ENCODE measurements at regions not wholly inside any gene's neighbourhood (a gene's known extent, or its start where the extent isn't known, plus 50 kb on each side); places are given as distances from the start of the nearest gene placed in this dataset.

DNA sequence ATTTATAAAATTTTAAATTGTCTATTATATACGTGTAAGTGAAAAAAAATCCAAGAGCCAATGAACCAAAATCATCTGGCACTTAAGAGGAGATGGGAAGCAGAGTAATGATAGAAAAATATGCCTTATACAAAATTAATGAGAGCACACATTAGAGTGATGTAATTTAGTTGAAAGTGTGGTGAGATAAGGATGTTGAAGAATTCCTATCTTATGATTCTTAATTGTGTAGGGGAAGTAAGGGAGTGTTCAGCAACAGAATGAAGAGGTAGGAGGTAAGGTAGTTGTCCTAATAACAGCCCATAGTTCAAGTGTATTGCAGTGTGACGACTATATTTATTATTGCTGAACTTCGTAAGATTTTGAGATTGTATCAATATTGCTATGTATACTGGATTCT is 843.4 kb upstream of the FLRT2 start:
- Histone ChIP-seq H3K27me3 (replicated peaks; ENCODE audit: control insufficient read depth, insufficient read depth, low read length) (no peaks in the 10 kb centered on the region), H3K36me3 (ENCODE audit: control insufficient read depth, insufficient read depth, low read length) (no peaks in the 10 kb centered on the region), H3K4me3 (replicated peaks; ENCODE audit: low read depth, low read length) (no peak overlapping the region)
- DNase-seq (ENCODE audit: extremely low read depth, insufficient read length), result no peak
- TF ChIP-seq, protein P1, sequence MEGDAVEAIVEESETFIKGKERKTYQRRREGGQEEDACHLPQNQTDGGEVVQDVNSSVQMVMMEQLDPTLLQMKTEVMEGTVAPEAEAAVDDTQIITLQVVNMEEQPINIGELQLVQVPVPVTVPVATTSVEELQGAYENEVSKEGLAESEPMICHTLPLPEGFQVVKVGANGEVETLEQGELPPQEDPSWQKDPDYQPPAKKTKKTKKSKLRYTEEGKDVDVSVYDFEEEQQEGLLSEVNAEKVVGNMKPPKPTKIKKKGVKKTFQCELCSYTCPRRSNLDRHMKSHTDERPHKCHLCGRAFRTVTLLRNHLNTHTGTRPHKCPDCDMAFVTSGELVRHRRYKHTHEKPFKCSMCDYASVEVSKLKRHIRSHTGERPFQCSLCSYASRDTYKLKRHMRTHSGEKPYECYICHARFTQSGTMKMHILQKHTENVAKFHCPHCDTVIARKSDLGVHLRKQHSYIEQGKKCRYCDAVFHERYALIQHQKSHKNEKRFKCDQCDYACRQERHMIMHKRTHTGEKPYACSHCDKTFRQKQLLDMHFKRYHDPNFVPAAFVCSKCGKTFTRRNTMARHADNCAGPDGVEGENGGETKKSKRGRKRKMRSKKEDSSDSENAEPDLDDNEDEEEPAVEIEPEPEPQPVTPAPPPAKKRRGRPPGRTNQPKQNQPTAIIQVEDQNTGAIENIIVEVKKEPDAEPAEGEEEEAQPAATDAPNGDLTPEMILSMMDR (IDR thresholded peaks at IDR 0.05; ENCODE audit: insufficient read depth, low read length, poor library complexity, severe bottlenecking), result no peak

DNA sequence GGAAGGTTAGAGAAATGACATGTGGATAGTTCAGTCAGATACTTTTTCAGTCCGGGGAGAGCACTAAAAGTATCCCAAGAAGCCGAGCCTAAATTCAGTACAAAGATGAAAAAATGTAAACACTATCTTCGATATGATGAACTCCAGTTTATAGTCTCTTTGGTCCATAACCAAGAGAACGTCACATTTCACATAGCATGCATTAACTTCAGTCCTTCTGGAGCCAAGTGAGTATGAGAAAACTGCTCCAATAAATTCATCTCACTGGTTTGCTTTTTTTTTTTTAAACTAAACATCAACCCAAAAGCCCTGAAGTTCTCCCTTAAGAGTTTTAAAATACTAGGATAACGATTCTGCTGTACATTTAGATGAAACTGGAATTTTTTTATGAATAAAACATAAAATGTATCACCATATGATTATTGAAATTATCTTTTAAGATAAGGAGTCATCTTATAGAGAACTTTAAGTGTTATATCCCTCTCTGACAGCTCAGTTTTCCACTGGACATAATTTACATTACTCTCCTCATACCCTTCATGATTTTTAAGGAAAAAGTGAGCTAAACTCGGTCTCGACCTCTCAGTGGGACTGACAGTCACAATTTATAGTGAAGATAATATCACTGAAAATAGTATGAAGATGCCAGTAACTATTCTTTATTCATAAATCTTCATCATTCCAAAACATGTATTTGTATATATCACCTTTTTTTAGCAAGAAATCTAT is 841.5 kb upstream of the FLRT2 start:
- TF ChIP-seq, protein P1 (IDR thresholded peaks at IDR 0.05; ENCODE audit: insufficient read depth, low read length, poor library complexity, severe bottlenecking), result no peak
- Histone ChIP-seq H3K36me3 (ENCODE audit: control insufficient read depth, insufficient read depth, low read length) (no peaks in the 10 kb centered on the region), H3K27me3 (replicated peaks; ENCODE audit: control insufficient read depth, insufficient read depth, low read length) (no peaks in the 10 kb centered on the region), H3K4me3 (replicated peaks; ENCODE audit: low read depth, low read length) (no peak overlapping the region)
- no peak for DNase-seq (ENCODE audit: extremely low read depth, insufficient read length)

DNA sequence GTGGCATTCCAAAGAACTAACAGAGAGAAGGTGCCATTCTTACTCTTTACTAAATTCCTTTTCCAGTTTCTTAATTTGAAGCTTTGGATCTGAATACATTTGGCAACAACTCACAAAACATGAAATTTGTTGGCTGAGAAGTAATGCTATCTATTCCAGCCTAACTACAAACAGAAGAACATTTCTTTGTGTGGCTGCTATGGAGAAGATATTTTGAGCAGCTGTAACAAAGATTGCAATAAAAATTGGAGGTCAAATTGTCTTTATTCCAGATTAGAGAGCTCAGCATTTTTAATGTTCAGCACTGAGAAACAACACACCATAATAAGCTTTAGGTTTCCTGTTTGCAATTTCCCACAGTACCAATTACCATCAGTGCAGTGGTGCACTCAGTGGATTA is 835.8 kb upstream of the FLRT2 start:
- TF ChIP-seq, protein P1 (IDR thresholded peaks at IDR 0.05; ENCODE audit: insufficient read depth, low read length, poor library complexity, severe bottlenecking), result no peak
- no peak overlapping the region for H3K4me3 ChIP-seq (replicated peaks; ENCODE audit: low read depth, low read length)
- no peaks in the 10 kb centered on the region for H3K27me3 ChIP-seq (replicated peaks; ENCODE audit: control insufficient read depth, insufficient read depth, low read length)
- no peak for DNase-seq (ENCODE audit: extremely low read depth, insufficient read length)
- H3K36me3 ChIP-seq (ENCODE audit: control insufficient read depth, insufficient read depth, low read length), result no peaks in the 10 kb centered on the region

DNA sequence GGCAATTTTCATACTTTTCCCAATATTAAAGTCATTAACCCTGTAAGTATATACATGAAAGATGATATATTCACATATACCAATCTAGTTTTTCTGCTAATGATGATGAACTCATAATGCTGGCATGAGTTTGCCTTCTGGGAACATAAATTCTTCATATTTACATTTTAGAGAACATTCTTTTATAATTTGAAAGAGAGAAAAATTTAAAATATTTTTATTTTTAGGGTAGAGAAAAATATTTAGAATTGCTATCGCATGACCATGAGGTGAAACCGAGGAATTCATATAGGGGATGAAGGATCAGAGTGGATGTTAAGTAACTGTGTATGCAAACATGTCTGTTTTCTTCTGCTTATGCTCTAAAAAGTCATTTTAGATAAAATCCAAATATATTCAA is 825.3 kb upstream of the FLRT2 start:
- Histone ChIP-seq H3K36me3 (ENCODE audit: control insufficient read depth, insufficient read depth, low read length) (no peaks in the 10 kb centered on the region), H3K27me3 (replicated peaks; ENCODE audit: control insufficient read depth, insufficient read depth, low read length) (no peaks in the 10 kb centered on the region), H3K4me3 (replicated peaks; ENCODE audit: low read depth, low read length) (no peak overlapping the region)
- no peak for DNase-seq (ENCODE audit: extremely low read depth, insufficient read length)
- TF ChIP-seq, protein P1 (IDR thresholded peaks at IDR 0.05; ENCODE audit: insufficient read depth, low read length, poor library complexity, severe bottlenecking), result no peak

DNA sequence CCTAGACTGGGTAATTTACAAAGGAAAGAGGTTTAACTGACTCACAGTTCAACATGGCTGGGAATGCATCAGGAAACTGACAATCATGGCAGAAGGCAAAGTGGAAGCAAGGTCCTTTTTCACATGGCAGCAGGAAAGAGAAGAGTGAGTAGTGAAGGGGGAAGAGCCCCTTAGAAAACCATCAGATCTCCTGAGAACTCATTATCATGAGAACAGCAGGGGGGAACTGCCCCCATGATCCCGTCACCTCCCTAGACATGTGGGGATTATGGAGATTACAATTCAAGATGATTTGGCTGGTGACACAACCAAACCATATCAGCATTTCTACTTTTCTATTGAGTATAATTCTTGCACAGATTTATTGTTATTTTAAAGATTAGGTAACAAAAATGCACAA is 822.1 kb upstream of the FLRT2 start:
- no peak for DNase-seq (ENCODE audit: extremely low read depth, insufficient read length)
- no peaks in the 10 kb centered on the region for H3K36me3 ChIP-seq (ENCODE audit: control insufficient read depth, insufficient read depth, low read length)
- H3K4me3 ChIP-seq (replicated peaks; ENCODE audit: low read depth, low read length), result no peak overlapping the region
- H3K27me3 ChIP-seq (replicated peaks; ENCODE audit: control insufficient read depth, insufficient read depth, low read length), result no peaks in the 10 kb centered on the region
- TF ChIP-seq, protein P1 (IDR thresholded peaks at IDR 0.05; ENCODE audit: insufficient read depth, low read length, poor library complexity, severe bottlenecking), result no peak

DNA sequence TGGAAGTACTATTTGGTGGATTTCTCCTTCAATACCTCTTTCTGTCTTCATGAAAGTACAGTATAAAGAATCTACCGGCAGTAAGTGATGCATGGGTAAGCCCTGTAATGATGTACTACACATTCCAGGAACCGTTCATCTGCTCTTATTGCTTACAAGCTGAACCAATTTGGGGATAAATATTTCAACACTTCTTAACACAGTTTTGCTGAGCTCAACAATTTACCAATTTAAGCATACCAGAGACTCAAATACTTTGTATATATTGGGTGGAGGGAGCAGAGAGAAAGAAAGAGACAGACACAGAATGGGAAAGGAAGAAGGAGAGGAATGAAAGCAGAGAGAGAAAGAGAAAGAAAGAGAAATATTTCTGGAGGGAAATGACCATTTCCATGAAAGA is 821.1 kb upstream of the FLRT2 start:
- no peaks in the 10 kb centered on the region for H3K36me3 ChIP-seq (ENCODE audit: control insufficient read depth, insufficient read depth, low read length)
- H3K4me3 ChIP-seq (replicated peaks; ENCODE audit: low read depth, low read length), result no peak overlapping the region
- TF ChIP-seq, protein P1 (IDR thresholded peaks at IDR 0.05; ENCODE audit: insufficient read depth, low read length, poor library complexity, severe bottlenecking), result no peak
- no peaks in the 10 kb centered on the region for H3K27me3 ChIP-seq (replicated peaks; ENCODE audit: control insufficient read depth, insufficient read depth, low read length)
- no peak for DNase-seq (ENCODE audit: extremely low read depth, insufficient read length)
